ENCODE measurements at regions not wholly inside any gene's neighbourhood (a gene's known extent, or its start where the extent isn't known, plus 50 kb on each side); places are given as distances from the start of the nearest gene placed in this dataset.

- H3K36me3 ChIP-seq (ENCODE audit: control insufficient read depth, insufficient read depth, low read length): no peaks in the 10 kb centered on the region
- H3K4me1 ChIP-seq (ENCODE audit: control insufficient read depth, insufficient read depth, low read length): no peaks in the 10 kb centered on the region
- WGBS (ENCODE audit: insufficient coverage, low lambda C conversion rate): 100% methylated on average over 1 of the region's 2 CpGs
- no peaks in the 10 kb centered on the region for H3K27me3 ChIP-seq (ENCODE audit: control insufficient read depth, insufficient read depth, low read length)
- H3K4me3 ChIP-seq (ENCODE audit: low read length): no peak overlapping the region
- no peaks in the 10 kb centered on the region for H3K9me3 ChIP-seq (ENCODE audit: control insufficient read depth, low read depth, low read length)
- no peak for DNase-seq
- H3K27ac ChIP-seq (ENCODE audit: low read length): no peak overlapping the region
These were observed 55.8 kb upstream of the TMEM178A start for GRCh38 chr2:39609917-39610316.

GRCh38 chr2:39615675-39616074 lies 50.0 kb upstream of the TMEM178A start:
- WGBS (ENCODE audit: insufficient coverage, low lambda C conversion rate): no CpG with 5 or more reads among the region's 1 CpG
- H3K4me3 ChIP-seq (ENCODE audit: low read length): no peak overlapping the region

More at GRCh38 chr2:39615675-39616074, 50.0 kb upstream of the TMEM178A start:
- Histone ChIP-seq H3K9me3 (ENCODE audit: control insufficient read depth, low read depth, low read length) (no peaks in the 10 kb centered on the region), H3K27me3 (ENCODE audit: control insufficient read depth, insufficient read depth, low read length) (no peaks in the 10 kb centered on the region), H3K36me3 (ENCODE audit: control insufficient read depth, insufficient read depth, low read length) (no peaks in the 10 kb centered on the region), H3K27ac (ENCODE audit: low read length) (no peak overlapping the region), H3K4me1 (ENCODE audit: control insufficient read depth, insufficient read depth, low read length) (no peaks in the 10 kb centered on the region)
- DNase-seq: no peak
